ENCODE measurements at regions not wholly inside any gene's neighbourhood (a gene's known extent, or its start where the extent isn't known, plus 50 kb on each side); places are given as distances from the start of the nearest gene placed in this dataset.

DNA sequence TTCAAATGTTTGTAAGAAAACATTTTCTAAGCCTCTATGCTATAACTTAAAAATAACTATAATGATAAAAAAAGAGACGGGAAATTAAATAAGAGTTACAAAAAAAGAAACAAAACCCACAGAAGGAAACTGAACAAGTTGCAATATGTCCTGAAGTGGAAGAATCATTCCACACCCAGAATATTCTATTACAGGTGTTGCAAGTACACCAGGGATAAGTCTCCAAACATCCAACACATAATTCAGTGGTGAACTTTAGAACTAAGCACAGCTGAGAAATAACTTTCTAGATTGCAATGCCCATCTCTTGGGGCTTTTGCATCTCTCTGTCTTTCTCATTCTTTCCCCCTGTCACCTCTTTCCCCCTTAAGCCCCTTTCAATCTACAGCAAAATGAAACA, 325.2 kb downstream of the BRINP1 start:
- DNase-seq, result no peak

DNA sequence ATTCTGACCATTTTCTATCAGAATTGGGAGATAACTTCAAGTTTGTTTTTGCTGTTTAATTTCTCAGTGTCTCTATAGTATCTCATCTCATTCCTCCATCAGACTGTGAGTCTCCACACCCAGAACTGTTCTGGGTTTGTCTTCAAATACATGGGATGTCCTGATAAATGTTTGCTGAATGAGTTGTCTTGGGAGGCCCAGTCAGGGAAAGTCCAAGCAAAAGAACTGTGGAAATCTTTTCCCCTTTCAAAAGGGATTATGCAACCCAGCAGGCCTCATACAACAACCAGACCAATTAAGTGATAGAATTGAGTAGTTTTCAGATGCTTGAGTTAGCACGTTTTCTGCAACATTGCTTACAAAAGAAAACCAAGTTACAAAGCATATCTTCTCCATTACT, 324.4 kb downstream of the BRINP1 start:
- no peak for DNase-seq

- no peak for DNase-seq
Measured at GRCh38 chr9:119047513-119048307, 321.5 kb downstream of the BRINP1 start.

GRCh38 chr9:119050281-119050680, 319.0 kb downstream of the BRINP1 start:
- no peak for DNase-seq

- no peak for DNase-seq
Measured at GRCh38 chr9:119052339-119053030, 316.8 kb downstream of the BRINP1 start.

- DNase-seq, result no peak
Measured at GRCh38 chr9:119053070-119053469, 316.2 kb downstream of the BRINP1 start.

GRCh38 chr9:119060629-119061385, 308.4 kb downstream of the BRINP1 start:
- no peak for DNase-seq

DNA sequence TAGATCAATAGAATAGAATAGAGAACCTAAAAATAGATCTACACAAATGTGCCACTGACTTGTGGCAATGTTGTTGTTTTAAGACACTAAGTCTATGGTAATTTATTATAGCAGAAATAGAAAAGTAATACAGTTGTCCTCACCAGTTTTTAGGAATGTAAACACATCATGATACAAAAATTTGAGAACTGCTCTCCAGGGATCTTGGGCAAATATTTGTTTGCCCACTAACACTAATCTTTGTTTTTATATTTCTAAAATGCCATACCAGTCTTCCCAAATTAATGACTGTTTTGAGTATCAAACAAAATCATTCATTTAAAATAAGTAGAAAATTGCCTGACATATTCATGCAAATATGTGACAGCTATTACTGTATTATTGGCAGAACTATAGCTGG, 297.6 kb downstream of the BRINP1 start:
- DNase-seq, result no peak

GRCh38 chr9:119074017-119074416, 295.2 kb downstream of the BRINP1 start:
- DNase-seq, result no peak

DNA sequence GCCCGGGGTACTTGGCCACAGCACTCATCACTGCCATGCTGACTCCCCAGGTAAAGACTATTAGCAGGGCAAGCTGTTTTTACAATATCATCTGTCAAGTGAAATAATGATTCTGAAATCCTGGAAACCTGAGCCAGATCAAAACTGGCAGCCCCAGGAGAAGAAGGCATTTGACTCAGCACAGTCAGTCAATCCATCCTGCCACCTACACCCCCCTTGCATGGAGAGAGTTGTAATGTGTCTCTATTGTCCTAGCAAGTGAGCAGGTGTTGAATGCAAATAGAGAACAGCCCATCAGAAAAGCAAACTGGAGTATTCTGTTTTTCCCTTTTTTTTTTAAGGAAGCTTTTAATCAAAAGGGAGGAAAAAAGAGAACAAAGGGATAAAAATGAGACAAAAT, 291.2 kb downstream of the BRINP1 start:
- no peak for DNase-seq

GRCh38 chr9:119083673-119084072, 285.6 kb downstream of the BRINP1 start:
- no peak for DNase-seq

DNA sequence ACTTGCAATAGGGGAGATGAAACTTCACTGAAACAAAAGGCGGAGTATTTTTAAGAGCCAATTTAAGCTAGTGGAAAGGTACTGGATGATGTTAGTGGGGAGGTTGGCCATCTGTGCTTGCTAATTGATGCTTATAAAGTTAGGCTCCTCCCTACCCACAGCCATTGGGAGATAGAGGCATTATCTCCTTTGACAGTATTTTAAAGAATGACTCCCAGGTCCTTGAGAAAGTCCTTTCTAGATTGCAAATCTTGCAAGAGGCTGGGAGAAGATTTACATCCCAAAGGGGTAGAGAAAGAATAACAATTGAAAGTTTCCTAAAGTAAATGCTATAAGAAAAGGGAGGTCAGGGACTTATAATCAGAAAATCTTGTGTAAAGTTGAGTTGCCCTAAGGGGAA, 282.6 kb downstream of the BRINP1 start:
- no peak for DNase-seq

- DNase-seq, result no peak
Measured at GRCh38 chr9:119088002-119088547, 281.2 kb downstream of the BRINP1 start.

DNA sequence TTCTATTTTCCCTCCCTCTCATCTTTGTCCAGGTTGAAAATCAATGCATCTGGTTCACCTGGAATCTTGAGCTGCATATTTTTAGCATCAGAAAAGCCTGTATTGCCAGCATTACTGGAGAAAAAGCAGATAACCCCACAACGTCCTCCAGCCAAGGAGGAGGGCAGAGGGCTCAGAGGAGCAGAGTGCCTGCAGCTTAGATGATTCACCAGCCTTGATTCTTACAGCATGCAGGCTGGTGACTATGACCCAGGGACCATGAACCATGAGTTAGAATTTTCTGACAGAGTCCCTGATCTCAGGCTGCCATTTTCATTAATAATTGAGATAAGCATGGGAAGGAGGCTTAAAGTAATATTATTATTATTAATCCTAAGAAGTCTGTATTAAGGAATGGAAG, 278.2 kb downstream of the BRINP1 start:
- no peak for DNase-seq

- DNase-seq, result no peak
Measured at GRCh38 chr9:119092125-119092524, 277.1 kb downstream of the BRINP1 start.

DNA sequence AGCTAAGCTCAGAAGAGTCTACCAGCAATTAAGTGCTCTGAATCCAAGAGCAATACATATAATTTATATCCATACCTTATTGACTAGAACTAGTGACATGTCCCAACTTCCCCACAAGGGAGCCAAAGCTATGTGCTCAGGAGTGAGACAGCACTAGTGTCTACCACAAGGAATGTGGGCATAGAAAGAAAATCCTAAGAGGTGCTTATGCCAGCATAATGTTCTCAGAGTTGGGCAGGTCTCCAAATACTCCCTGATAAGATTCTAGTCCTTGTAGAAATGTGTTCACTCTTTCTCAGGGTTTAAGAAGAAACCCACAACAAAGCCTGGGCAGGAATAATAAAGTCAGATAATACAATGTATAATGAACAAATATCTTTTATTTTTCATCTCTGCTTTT, 275.1 kb downstream of the BRINP1 start:
- no peak for DNase-seq

DNA sequence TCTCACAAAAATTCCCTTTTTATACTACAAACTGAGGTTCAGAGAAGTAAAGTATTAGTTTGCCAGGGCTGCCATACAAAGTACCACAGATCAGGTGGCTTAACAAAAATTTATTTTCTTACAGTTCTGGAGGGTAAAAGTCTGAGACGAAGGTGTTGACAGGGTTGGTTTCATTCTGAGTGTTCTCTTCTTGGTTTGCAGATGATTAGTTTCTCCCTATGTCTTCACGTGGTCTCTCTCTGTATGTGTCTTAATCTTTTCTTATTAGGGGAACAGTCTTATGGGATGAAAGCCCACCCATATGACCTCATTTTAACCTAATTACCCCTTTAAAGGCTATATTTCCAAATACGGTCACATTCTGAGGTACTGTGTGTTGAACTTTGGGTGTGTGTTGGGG, 274.2 kb downstream of the BRINP1 start:
- no peak for DNase-seq

DNA sequence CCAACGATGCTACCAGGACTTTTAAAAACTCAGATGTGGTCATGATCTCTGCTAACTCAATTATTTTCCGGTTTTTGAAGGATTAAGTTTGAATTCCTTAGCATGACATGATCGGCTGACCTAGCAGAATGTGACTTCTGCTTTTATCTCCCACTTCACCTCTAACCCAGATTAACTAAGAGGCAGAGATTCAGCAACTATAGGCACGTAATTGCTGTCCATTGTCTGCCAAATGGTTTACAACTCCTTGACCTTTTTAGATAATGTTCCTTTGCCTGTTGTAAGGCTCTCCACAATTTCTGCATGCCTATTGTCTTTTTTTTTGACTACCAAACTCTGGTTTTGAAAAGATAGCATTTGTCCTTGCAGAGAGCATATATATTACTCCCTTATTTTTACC, 268.2 kb downstream of the BRINP1 start:
- DNase-seq, result no peak

DNA sequence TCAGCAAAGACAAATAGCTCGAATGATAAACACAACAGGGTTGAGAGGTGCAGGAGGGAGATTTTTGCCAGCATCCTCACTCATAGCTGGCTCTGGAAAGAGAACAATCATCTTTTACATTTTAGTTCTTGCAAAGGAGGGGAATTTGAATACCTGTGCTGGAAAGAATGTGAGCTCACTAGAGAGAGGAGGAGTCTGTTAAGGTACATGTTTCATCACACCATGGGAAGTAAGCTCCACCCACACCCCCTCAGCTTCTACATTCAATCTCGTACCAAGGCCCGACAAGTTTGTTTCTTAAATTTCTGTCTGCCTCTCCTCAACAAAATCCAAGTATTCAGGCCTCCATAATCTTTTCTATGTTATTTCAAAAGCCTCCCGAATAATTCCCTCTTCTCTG, 254.6 kb downstream of the BRINP1 start:
- DNase-seq, result no peak

Data from inflammatory macrophage treated with lipopolysaccharide for 4 hours (primary cell).